ENCODE measurements at regions not wholly inside any gene's neighbourhood (a gene's known extent, or its start where the extent isn't known, plus 50 kb on each side); places are given as distances from the start of the nearest gene placed in this dataset.

GRCh38 chr5:96533371-96533770 lies 100.3 kb upstream of the PCSK1 start:
- Histone ChIP-seq H3K9ac (ENCODE audit: low read length) (no peak overlapping the region), H3K9me2 (ENCODE audit: insufficient read depth, low read length) (no peaks in the 10 kb centered on the region), H2AFZ (ENCODE audit: low read depth, low read length) (no peak overlapping the region), H3K9me3 (ENCODE audit: low read length) (no peaks in the 10 kb centered on the region), H4K20me1 (ENCODE audit: insufficient read depth) (no peaks in the 10 kb centered on the region), H3K4me2 (ENCODE audit: low read length) (no peak overlapping the region), H3F3A (ENCODE audit: insufficient read depth, low read length, poor library complexity, severe bottlenecking) (no peaks in the 10 kb centered on the region), H3K79me2 (replicated peaks; ENCODE audit: insufficient read depth, low read length) (no peaks in the 10 kb centered on the region), H3K36me3 (ENCODE audit: insufficient read depth, low read length) (no peaks in the 10 kb centered on the region), H3K4me3 (ENCODE audit: low read length) (no peak overlapping the region), H3K27me3 (ENCODE audit: insufficient read depth, low read depth, low read length) (no peaks in the 10 kb centered on the region), H3K27ac (ENCODE audit: low read length) (no peak overlapping the region)
- TF ChIP-seq, protein P1, sequence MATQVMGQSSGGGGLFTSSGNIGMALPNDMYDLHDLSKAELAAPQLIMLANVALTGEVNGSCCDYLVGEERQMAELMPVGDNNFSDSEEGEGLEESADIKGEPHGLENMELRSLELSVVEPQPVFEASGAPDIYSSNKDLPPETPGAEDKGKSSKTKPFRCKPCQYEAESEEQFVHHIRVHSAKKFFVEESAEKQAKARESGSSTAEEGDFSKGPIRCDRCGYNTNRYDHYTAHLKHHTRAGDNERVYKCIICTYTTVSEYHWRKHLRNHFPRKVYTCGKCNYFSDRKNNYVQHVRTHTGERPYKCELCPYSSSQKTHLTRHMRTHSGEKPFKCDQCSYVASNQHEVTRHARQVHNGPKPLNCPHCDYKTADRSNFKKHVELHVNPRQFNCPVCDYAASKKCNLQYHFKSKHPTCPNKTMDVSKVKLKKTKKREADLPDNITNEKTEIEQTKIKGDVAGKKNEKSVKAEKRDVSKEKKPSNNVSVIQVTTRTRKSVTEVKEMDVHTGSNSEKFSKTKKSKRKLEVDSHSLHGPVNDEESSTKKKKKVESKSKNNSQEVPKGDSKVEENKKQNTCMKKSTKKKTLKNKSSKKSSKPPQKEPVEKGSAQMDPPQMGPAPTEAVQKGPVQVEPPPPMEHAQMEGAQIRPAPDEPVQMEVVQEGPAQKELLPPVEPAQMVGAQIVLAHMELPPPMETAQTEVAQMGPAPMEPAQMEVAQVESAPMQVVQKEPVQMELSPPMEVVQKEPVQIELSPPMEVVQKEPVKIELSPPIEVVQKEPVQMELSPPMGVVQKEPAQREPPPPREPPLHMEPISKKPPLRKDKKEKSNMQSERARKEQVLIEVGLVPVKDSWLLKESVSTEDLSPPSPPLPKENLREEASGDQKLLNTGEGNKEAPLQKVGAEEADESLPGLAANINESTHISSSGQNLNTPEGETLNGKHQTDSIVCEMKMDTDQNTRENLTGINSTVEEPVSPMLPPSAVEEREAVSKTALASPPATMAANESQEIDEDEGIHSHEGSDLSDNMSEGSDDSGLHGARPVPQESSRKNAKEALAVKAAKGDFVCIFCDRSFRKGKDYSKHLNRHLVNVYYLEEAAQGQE (IDR thresholded peaks at IDR 0.05; ENCODE audit: borderline replicate concordance): no peak
- TF ChIP-seq EZH2 (IDR thresholded peaks at IDR 0.05; ENCODE audit: borderline replicate concordance, insufficient read depth, low read length, poor library complexity, severe bottlenecking): no peak
- no peak for TF ChIP-seq SMC3 (conservative IDR thresholded peaks at IDR 0.05; ENCODE audit: poor library complexity)
- no peak for TF ChIP-seq TAF1 (IDR thresholded peaks at IDR 0.05; ENCODE audit: low read depth)
- no peak for TF ChIP-seq MXI1 (conservative IDR thresholded peaks at IDR 0.05; ENCODE audit: poor library complexity, severe bottlenecking)
- TF ChIP-seq POLR2AphosphoS5 (IDR thresholded peaks at IDR 0.05): no peak
- TF ChIP-seq EP300 (conservative IDR thresholded peaks at IDR 0.05; ENCODE audit: poor library complexity, severe bottlenecking): no peak
- TF ChIP-seq, protein P2, sequence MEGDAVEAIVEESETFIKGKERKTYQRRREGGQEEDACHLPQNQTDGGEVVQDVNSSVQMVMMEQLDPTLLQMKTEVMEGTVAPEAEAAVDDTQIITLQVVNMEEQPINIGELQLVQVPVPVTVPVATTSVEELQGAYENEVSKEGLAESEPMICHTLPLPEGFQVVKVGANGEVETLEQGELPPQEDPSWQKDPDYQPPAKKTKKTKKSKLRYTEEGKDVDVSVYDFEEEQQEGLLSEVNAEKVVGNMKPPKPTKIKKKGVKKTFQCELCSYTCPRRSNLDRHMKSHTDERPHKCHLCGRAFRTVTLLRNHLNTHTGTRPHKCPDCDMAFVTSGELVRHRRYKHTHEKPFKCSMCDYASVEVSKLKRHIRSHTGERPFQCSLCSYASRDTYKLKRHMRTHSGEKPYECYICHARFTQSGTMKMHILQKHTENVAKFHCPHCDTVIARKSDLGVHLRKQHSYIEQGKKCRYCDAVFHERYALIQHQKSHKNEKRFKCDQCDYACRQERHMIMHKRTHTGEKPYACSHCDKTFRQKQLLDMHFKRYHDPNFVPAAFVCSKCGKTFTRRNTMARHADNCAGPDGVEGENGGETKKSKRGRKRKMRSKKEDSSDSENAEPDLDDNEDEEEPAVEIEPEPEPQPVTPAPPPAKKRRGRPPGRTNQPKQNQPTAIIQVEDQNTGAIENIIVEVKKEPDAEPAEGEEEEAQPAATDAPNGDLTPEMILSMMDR (IDR thresholded peaks at IDR 0.05; ENCODE audit: poor library complexity, severe bottlenecking): no peak
- no peak for TF ChIP-seq RAD21 (conservative IDR thresholded peaks at IDR 0.05)

DNA sequence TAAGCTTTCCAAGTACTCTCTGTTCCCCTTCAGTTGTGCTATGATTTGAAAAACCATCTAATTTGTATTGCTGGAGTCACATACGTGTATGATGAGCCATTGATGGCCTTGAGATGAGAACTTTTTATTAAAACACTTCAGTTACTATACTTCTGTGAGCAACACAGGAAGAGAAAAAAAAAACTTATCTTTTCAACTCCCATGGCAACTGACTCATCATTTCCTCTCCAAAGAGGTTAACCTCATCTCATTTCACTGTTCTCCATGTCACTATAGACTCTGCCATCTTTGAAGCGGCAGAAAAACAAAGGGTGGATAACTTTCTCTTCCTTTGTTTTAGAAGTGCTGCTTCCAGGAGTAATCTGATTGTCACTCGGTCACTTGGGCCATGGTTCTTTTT lies 104.3 kb upstream of the PCSK1 start:
- no peak overlapping the region for H3K4me2 ChIP-seq (ENCODE audit: low read length)
- H3K9me2 ChIP-seq (ENCODE audit: insufficient read depth, low read length): no peaks in the 10 kb centered on the region
- no peak overlapping the region for H3K9ac ChIP-seq (ENCODE audit: low read length)
- H3K4me3 ChIP-seq (ENCODE audit: low read length): no peak overlapping the region
- no peaks in the 10 kb centered on the region for H3K79me2 ChIP-seq (replicated peaks; ENCODE audit: insufficient read depth, low read length)
- TF ChIP-seq MXI1 (conservative IDR thresholded peaks at IDR 0.05; ENCODE audit: poor library complexity, severe bottlenecking): no peak
- no peak for TF ChIP-seq EZH2 (IDR thresholded peaks at IDR 0.05; ENCODE audit: borderline replicate concordance, insufficient read depth, low read length, poor library complexity, severe bottlenecking)
- TF ChIP-seq, protein P1 (IDR thresholded peaks at IDR 0.05; ENCODE audit: borderline replicate concordance): no peak
- no peak for TF ChIP-seq SMC3 (conservative IDR thresholded peaks at IDR 0.05; ENCODE audit: poor library complexity)
- TF ChIP-seq EP300 (conservative IDR thresholded peaks at IDR 0.05; ENCODE audit: poor library complexity, severe bottlenecking): no peak
- TF ChIP-seq RAD21 (conservative IDR thresholded peaks at IDR 0.05): no peak
- no peak for TF ChIP-seq TAF1 (IDR thresholded peaks at IDR 0.05; ENCODE audit: low read depth)
- TF ChIP-seq POLR2AphosphoS5 (IDR thresholded peaks at IDR 0.05): no peak
- TF ChIP-seq, protein P2 (IDR thresholded peaks at IDR 0.05; ENCODE audit: poor library complexity, severe bottlenecking): no peak
- H4K20me1 ChIP-seq (ENCODE audit: insufficient read depth): no peaks in the 10 kb centered on the region
- no peaks in the 10 kb centered on the region for H3F3A ChIP-seq (ENCODE audit: insufficient read depth, low read length, poor library complexity, severe bottlenecking)
- H2AFZ ChIP-seq (ENCODE audit: low read depth, low read length): no peak overlapping the region
- no peak overlapping the region for H3K27ac ChIP-seq (ENCODE audit: low read length)
- H3K27me3 ChIP-seq (ENCODE audit: insufficient read depth, low read depth, low read length): no peaks in the 10 kb centered on the region
- no peaks in the 10 kb centered on the region for H3K36me3 ChIP-seq (ENCODE audit: insufficient read depth, low read length)
- no peaks in the 10 kb centered on the region for H3K9me3 ChIP-seq (ENCODE audit: low read length)
